ENCODE measurements at regions not wholly inside any gene's neighbourhood (a gene's known extent, or its start where the extent isn't known, plus 50 kb on each side); places are given as distances from the start of the nearest gene placed in this dataset.

- no TSS peak for BruUV-seq (replicated peaks)
- TF ChIP-seq CTCF (conservative IDR thresholded peaks at IDR 0.05; ENCODE audit: low read depth, low read length) (0 out of 2 replicates have a peak, but pooled peaks have one; percentile 17), EZH2 (IDR thresholded peaks at IDR 0.05; ENCODE audit: borderline replicate concordance, low read depth, low read length, poor library complexity, severe bottlenecking) (no peak)
- ChIA-PET POLR2A (ENCODE audit: low non-redundant PET) (no interaction called here), CTCF (no interaction called here)
- Histone ChIP-seq H3K4me1 (ENCODE audit: insufficient read depth, low read length, poor library complexity, severe bottlenecking) (no peaks in the 10 kb centered on the region), H3K27me3 (replicated peaks; ENCODE audit: insufficient read depth, low read depth, low read length, poor library complexity) (no peaks in the 10 kb centered on the region), H3K27ac (ENCODE audit: low read depth, low read length, poor library complexity, severe bottlenecking) (no peak overlapping the region), H3K36me3 (ENCODE audit: insufficient read depth, low read length, poor library complexity, severe bottlenecking) (no peaks in the 10 kb centered on the region), H3K9me3 (ENCODE audit: low read depth, low read length, poor library complexity, severe bottlenecking) (no peaks in the 10 kb centered on the region), H3K4me3 (ENCODE audit: low read depth, low read length, poor library complexity, severe bottlenecking) (no peak overlapping the region)
- intact Hi-C loops (cut with micrococcal nuclease; ENCODE audit: unreplicated experiment): no loop called here
- no peak for DNase-seq (ENCODE audit: low spot score)
These were observed 396.2 kb upstream of the HS6ST1 start for GRCh38 chr2:128714851-128715312.

DNA sequence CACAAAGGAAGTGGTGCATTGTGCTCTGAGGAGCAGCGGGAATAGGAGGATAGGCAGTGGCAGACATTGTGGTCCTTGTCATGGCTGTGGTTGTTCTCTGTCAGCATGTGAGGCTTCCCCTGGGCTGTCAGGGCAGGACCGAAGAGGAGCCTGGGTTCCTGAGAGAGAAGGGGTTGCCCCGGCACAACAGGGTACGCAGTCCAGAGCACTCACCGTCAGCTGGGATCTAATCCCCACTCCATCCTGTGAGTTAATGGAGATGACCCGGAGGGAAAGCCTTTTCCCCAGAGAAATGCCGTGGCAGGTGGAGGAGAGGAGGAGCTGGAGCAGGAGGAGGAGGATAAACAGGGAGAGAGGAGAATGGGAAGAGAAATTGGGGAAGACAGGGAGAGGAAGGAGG lies 396.7 kb upstream of the HS6ST1 start:
- Histone ChIP-seq H3K4me1 (ENCODE audit: insufficient read depth, low read length, poor library complexity, severe bottlenecking) (no peaks in the 10 kb centered on the region), H3K36me3 (ENCODE audit: insufficient read depth, low read length, poor library complexity, severe bottlenecking) (no peaks in the 10 kb centered on the region), H3K27ac (ENCODE audit: low read depth, low read length, poor library complexity, severe bottlenecking) (no peak overlapping the region), H3K9me3 (ENCODE audit: low read depth, low read length, poor library complexity, severe bottlenecking) (no peaks in the 10 kb centered on the region), H3K4me3 (ENCODE audit: low read depth, low read length, poor library complexity, severe bottlenecking) (no peak overlapping the region), H3K27me3 (replicated peaks; ENCODE audit: insufficient read depth, low read depth, low read length, poor library complexity) (no peaks in the 10 kb centered on the region)
- no peak for TF ChIP-seq EZH2 (IDR thresholded peaks at IDR 0.05; ENCODE audit: borderline replicate concordance, low read depth, low read length, poor library complexity, severe bottlenecking)
- no peak for TF ChIP-seq CTCF (conservative IDR thresholded peaks at IDR 0.05; ENCODE audit: low read depth, low read length)
- POLR2A ChIA-PET (ENCODE audit: low non-redundant PET): no interaction called here
- intact Hi-C loops (cut with micrococcal nuclease; ENCODE audit: unreplicated experiment): no loop called here
- DNase-seq (ENCODE audit: low spot score): no peak
- CTCF ChIA-PET: no interaction called here
- BruUV-seq (replicated peaks): no TSS peak

DNA sequence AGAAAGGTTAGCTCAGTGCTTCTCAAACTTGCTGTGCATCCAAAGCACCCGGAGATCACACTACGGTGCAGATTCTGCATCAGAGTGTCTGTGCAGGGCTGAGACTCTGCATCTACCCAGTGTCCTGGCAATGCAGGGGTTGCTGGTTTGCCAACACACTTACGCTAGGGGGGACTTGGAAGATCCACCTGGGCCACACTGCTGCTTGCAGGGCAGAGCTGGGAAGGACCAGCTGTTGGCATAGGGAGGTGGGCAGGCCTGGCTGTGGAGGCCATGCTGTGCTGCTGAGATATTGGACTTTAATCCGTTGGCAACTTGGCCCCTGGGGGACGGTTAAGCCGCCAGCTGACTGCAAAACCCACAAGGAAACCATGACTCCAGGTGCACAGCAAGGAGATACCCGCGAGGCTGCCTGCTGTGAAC lies 397.6 kb upstream of the HS6ST1 start:
- POLR2A ChIA-PET (ENCODE audit: low non-redundant PET): no interaction called here
- no peak for DNase-seq (ENCODE audit: low spot score)
- Histone ChIP-seq H3K4me3 (ENCODE audit: low read depth, low read length, poor library complexity, severe bottlenecking) (no peak overlapping the region), H3K27ac (ENCODE audit: low read depth, low read length, poor library complexity, severe bottlenecking) (no peak overlapping the region), H3K27me3 (replicated peaks; ENCODE audit: insufficient read depth, low read depth, low read length, poor library complexity) (no peaks in the 10 kb centered on the region), H3K36me3 (ENCODE audit: insufficient read depth, low read length, poor library complexity, severe bottlenecking) (no peaks in the 10 kb centered on the region), H3K9me3 (ENCODE audit: low read depth, low read length, poor library complexity, severe bottlenecking) (no peaks in the 10 kb centered on the region), H3K4me1 (ENCODE audit: insufficient read depth, low read length, poor library complexity, severe bottlenecking) (no peaks in the 10 kb centered on the region)
- TF ChIP-seq CTCF (conservative IDR thresholded peaks at IDR 0.05; ENCODE audit: low read depth, low read length) (no peak), EZH2 (IDR thresholded peaks at IDR 0.05; ENCODE audit: borderline replicate concordance, low read depth, low read length, poor library complexity, severe bottlenecking) (no peak)
- no TSS peak for BruUV-seq (replicated peaks)
- intact Hi-C loops (cut with micrococcal nuclease; ENCODE audit: unreplicated experiment): no loop called here
- CTCF ChIA-PET: no interaction called here

Measured in A673 (cell line).